ENCODE measurements at regions not wholly inside any gene's neighbourhood (a gene's known extent, or its start where the extent isn't known, plus 50 kb on each side); places are given as distances from the start of the nearest gene placed in this dataset.

DNA sequence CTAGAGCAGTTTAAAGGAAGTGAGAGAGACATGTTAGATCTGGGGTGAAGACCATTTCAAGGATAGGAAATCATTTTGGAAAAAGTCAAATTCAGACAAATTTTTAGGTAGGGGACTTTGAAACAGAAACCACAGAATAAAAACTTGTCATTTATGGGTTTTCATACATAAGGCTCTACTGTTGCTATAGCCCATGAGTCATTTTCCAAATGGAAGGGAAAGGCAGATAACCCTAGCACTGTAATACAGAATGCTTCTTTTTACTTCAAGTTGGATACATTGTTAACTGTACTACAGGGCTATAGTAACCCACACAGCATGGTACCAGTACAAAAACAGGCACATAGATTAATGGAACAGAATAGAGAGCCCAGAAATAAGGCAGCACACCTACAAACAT, 455.4 kb downstream of the EBF1 start:
- DNase-seq (ENCODE audit: low spot score in 2 of 2) (no peak), FAIRE-seq (no peak)

GRCh38 chr5:158643840-158644239, 455.9 kb downstream of the EBF1 start:
- FAIRE-seq: no peak
- DNase-seq (ENCODE audit: low spot score in 2 of 2): no peak

GRCh38 chr5:158642879-158643278, 456.8 kb downstream of the EBF1 start:
- no peak for FAIRE-seq
- no peak for DNase-seq (ENCODE audit: low spot score in 2 of 2)

DNA sequence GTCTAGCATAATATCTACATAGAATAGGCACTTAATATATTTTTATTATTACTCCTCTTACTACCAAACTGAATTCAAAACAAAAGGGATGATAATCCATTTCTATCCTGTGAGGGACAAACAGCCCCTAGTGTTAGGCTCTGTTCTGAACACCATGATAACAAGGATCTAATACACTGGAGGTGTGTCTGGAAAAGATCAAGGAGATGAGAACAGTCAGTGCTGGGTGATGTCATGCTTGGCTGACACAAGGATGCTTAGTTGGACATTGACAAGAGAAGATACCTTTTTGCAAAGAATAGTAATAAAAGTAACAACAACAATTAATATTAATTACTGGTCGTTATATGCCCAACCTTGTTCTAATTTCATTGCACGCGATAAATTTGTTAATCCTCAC, 458.7 kb downstream of the EBF1 start:
- DNase-seq (ENCODE audit: low spot score in 2 of 2) (no peak), FAIRE-seq (no peak)

GRCh38 chr5:158640593-158640980, 459.1 kb downstream of the EBF1 start:
- FAIRE-seq: no peak

GRCh38 chr5:158639881-158640592, 459.7 kb downstream of the EBF1 start:
- DNase-seq (ENCODE audit: low spot score in 2 of 2): no peak

More at GRCh38 chr5:158640593-158640980, 459.1 kb downstream of the EBF1 start:
- DNase-seq (ENCODE audit: low spot score in 2 of 2): no peak

GRCh38 chr5:158638396-158638795, 461.3 kb downstream of the EBF1 start:
- DNase-seq (ENCODE audit: low spot score in 2 of 2) (no peak), FAIRE-seq (no peak)

More at GRCh38 chr5:158639881-158640592, 459.7 kb downstream of the EBF1 start:
- no peak for FAIRE-seq

GRCh38 chr5:158637039-158637438, 462.7 kb downstream of the EBF1 start:
- FAIRE-seq (no peak), DNase-seq (ENCODE audit: low spot score in 2 of 2) (no peak)

- no peak for FAIRE-seq
- DNase-seq (ENCODE audit: low spot score in 2 of 2): no peak
These were observed 464.2 kb downstream of the EBF1 start for GRCh38 chr5:158635565-158635964.

GRCh38 chr5:158634714-158635113, 465.0 kb downstream of the EBF1 start:
- no peak for DNase-seq (ENCODE audit: low spot score in 2 of 2)
- no peak for FAIRE-seq

GRCh38 chr5:158629591-158630312, 470.0 kb downstream of the EBF1 start:
- FAIRE-seq: no peak
- no peak for DNase-seq (ENCODE audit: low spot score in 2 of 2)

- DNase-seq (ENCODE audit: low spot score in 2 of 2) (no peak), FAIRE-seq (no peak)
These were observed 473.0 kb downstream of the EBF1 start for GRCh38 chr5:158626718-158627117.

GRCh38 chr5:158623971-158624370, 475.7 kb downstream of the EBF1 start:
- DNase-seq (ENCODE audit: low spot score in 2 of 2) (no peak), FAIRE-seq (no peak)

- no peak for FAIRE-seq
- no peak for DNase-seq (ENCODE audit: low spot score in 2 of 2)
These were observed 478.3 kb downstream of the EBF1 start for GRCh38 chr5:158621391-158621790.

DNA sequence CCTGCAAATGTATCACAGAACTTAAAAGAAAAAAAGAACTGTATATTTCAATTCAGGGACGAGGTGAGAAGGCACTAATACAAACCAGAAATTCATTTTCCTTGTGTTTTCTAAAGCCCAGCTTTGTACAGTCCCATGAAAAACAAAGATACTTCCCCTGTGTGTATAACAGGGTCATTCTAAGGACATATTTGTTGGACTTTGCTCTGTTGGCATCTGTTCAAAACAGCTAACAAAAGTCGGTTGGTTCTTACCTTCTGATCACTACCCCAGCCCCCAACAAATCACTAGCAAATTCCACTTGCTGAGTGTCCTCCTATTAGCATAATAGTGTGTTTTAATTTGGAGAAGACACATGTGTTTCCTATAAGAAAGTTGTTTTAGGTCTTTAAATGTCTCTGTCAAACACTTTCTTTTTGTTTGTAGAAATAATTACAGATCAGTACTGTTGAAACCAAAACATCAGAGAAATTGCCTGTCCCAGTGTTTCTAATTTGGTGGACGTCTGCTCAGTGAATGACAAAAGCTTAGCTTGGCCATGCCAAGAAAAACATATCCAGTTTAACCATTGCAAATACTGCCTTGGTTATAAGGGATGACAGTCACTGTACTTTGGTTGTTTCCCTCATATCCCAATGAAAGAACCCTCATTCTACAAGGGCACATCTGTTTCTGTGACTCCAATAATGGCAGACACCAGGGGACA, 480.5 kb downstream of the EBF1 start:
- no peak for DNase-seq (ENCODE audit: low spot score in 2 of 2)
- FAIRE-seq: no peak

- FAIRE-seq: no peak
- no peak for DNase-seq (ENCODE audit: low spot score in 2 of 2)
These were observed 481.5 kb downstream of the EBF1 start for GRCh38 chr5:158618256-158618655.

GRCh38 chr5:158616707-158617106, 483.0 kb downstream of the EBF1 start:
- no peak for FAIRE-seq

DNA sequence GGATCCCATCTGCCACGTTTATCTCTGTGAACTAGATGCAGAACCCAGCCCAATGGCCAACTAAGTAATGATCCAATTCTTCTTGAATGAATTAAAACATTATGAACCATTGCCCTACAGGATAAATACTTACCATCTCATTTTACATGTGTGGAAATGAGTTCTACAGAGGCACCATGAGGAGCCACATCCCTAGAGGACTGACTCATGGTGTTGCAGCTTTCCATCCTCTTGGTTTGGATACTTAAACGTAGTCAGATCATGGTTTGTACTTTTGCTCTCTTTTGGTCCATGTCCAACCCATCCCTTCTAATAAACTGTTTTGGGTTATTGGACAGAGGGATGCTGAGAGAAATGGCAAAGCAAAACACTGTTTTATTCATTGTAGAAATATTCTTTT, 484.8 kb downstream of the EBF1 start:
- no peak for FAIRE-seq
- no peak for DNase-seq (ENCODE audit: low spot score in 2 of 2)

More at GRCh38 chr5:158616707-158617106, 483.0 kb downstream of the EBF1 start:
- no peak for DNase-seq (ENCODE audit: low spot score in 2 of 2)

DNA sequence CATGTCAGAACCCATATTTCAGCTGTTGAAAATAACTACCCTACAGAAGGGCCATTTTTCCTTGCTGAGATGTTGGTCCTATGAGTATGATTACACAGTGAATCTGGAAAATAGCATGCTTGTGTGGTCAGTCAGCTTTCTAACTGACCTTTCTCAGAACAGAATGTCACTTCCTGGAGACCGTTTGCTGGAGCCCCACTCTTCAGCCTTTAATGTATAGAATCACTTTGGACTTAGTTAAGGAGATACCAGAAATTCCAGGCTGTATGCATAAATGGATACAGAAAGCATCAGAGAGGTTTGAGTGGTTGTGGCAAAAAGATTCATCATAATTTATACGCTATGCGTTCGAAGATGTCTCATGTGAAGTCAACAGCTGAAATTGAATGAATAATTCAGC, 488.1 kb downstream of the EBF1 start:
- no peak for DNase-seq (ENCODE audit: low spot score in 2 of 2)
- no peak for FAIRE-seq

- FAIRE-seq: no peak
These were observed 489.7 kb downstream of the EBF1 start for GRCh38 chr5:158610051-158610415.

GRCh38 chr5:158609333-158610050, 490.2 kb downstream of the EBF1 start:
- DNase-seq (ENCODE audit: low spot score in 2 of 2) (no peak), FAIRE-seq (no peak)

More at GRCh38 chr5:158610051-158610415, 489.7 kb downstream of the EBF1 start:
- no peak for DNase-seq (ENCODE audit: low spot score in 2 of 2)

All from frontal cortex (tissue), 3 donors.